CD4-positive, alpha-beta T cell (primary cell): ENCODE measurements at regions not wholly inside any gene's neighbourhood (a gene's known extent, or its start where the extent isn't known, plus 50 kb on each side); places are given as distances from the start of the nearest gene placed in this dataset.

Experiments
- ATAC-seq: fragments of 200-7000 bp; cut with Tn5 transposase; one replicate; pipeline ENCODE4 v1.10.0; 2022; ENCODE audit warnings: mild to moderate bottlenecking; ENCODE audit not compliant: poor library complexity
- CTCF ChIA-PET: fragments of 350-600 bp; sonication (Branson Sonifier 250); formaldehyde crosslinking; loops from one replicate; lab custom pipeline; 2021; ENCODE audit warnings: antibody characterized with exemption, inconsistent platforms; lab: Charles Lee
- POLR2A ChIA-PET: fragments of 350-600 bp; sonication (Branson Sonifier 250); formaldehyde crosslinking; loops from one replicate; lab custom pipeline; 2021; ENCODE audit warnings: antibody characterized with exemption, inconsistent platforms; lab: Charles Lee
- DNase-seq, 14 experiments: peaks; one replicate each; pipeline ENCODE4 v3.0.0-alpha.2; 2013 to 2020; ENCODE audit warnings: mixed read lengths in 2 of 14
- H3K27ac ChIP-seq, 2 donors: one replicate each; pipeline versions ENCODE4 v1.5.1 to v1.7.0; 2013; ENCODE audit warnings: low read length in 2 of 2, low read depth in 1 of 2, mild to moderate bottlenecking in 1 of 2
- H3K27me3 ChIP-seq, 2 experiments: 1 replicate in 1 of 2; 2 replicates in 1 of 2; pipeline versions ENCODE4 v1.6.1 to v1.7.0; 2013; ENCODE audit warnings: low read length in 2 of 2, control low read depth in 1 of 2, mild to moderate bottlenecking in 1 of 2, moderate library complexity in 1 of 2; ENCODE audit not compliant: insufficient read depth in 2 of 2, control insufficient read depth in 1 of 2
- H3K36me3 ChIP-seq: one replicate; pipeline ENCODE4 v1.6.1; 2013; ENCODE audit warnings: low read length, control low read depth; ENCODE audit not compliant: insufficient read depth
- H3K4me1 ChIP-seq: one replicate; pipeline ENCODE4 v1.6.1; 2013; ENCODE audit warnings: low read length, control low read depth; ENCODE audit not compliant: insufficient read depth
- H3K4me3 ChIP-seq: one replicate; pipeline ENCODE4 v1.5.1; 2013; ENCODE audit warnings: mild to moderate bottlenecking, low read length, moderate library complexity
- H3K9me3 ChIP-seq, 2 experiments: 1 replicate in 1 of 2; 2 replicates in 1 of 2; pipeline versions ENCODE4 v1.6.1 to v1.7.0; 2013; ENCODE audit warnings: low read length in 2 of 2, mild to moderate bottlenecking in 2 of 2, control low read depth in 1 of 2, moderate library complexity in 1 of 2; ENCODE audit not compliant: control insufficient read depth in 1 of 2, insufficient read depth in 1 of 2
- H3K27ac Mint-ChIP-seq: one replicate; pipeline ENCODE4 v1.8.0; 2020; ENCODE audit warnings: mixed read lengths
- H3K27me3 Mint-ChIP-seq: one replicate; pipeline ENCODE4 v1.8.0; 2021; ENCODE audit warnings: mixed read lengths
- H3K36me3 Mint-ChIP-seq: one replicate; pipeline ENCODE4 v1.8.0; 2021; ENCODE audit warnings: low read depth, mixed read lengths
- H3K4me1 Mint-ChIP-seq: one replicate; pipeline ENCODE4 v1.8.0; 2021; ENCODE audit warnings: low read depth, mixed read lengths
- H3K4me3 Mint-ChIP-seq: one replicate; pipeline ENCODE4 v1.8.0; 2020; ENCODE audit warnings: mild to moderate bottlenecking, mixed read lengths
- H3K9me3 Mint-ChIP-seq: one replicate; pipeline ENCODE4 v1.8.0; 2020; ENCODE audit warnings: mixed read lengths
- intact Hi-C, 2 experiments: fragments of 100-400 bp; cut with DNase I in 1 of 2; cut with micrococcal nuclease in 1 of 2; formaldehyde crosslinking; loops; one replicate each; pipeline versions ENCODE4 v1.15.1 to v1.9.0; 2023 to 2025; cut with DNase I, micrococcal nuclease
- TF ChIP-seq, protein P1 (sequence below): fragments of 200-600 bp; IDR thresholded peaks from one replicate; pipeline ENCODE4 v1.8.0; 2022; ENCODE audit warnings: antibody characterized with exemption, mild to moderate bottlenecking

- Histone ChIP-seq H3K27ac (no peak overlapping the region), H3K9me3 (peaks cover 0 to 5% of the 10 kb centered on the region in 2 experiments), H3K4me3 (no peak overlapping the region), H3K27me3 (no peaks in the 10 kb centered on the region), H3K36me3 (no peaks in the 10 kb centered on the region), H3K4me1 (no peaks in the 10 kb centered on the region)
- intact Hi-C loops: no loop called here
- no peak overlapping the region for H3K27ac Mint-ChIP-seq
- no peaks in the 10 kb centered on the region for H3K4me1 Mint-ChIP-seq
- CTCF ChIA-PET: no interaction called here
- ATAC-seq (no peak), DNase-seq (no peak)
- POLR2A ChIA-PET: no interaction called here
- no peaks in the 10 kb centered on the region for H3K27me3 Mint-ChIP-seq
- H3K9me3 Mint-ChIP-seq: peaks cover 3% of the 10 kb centered on the region
- TF ChIP-seq, protein P1, sequence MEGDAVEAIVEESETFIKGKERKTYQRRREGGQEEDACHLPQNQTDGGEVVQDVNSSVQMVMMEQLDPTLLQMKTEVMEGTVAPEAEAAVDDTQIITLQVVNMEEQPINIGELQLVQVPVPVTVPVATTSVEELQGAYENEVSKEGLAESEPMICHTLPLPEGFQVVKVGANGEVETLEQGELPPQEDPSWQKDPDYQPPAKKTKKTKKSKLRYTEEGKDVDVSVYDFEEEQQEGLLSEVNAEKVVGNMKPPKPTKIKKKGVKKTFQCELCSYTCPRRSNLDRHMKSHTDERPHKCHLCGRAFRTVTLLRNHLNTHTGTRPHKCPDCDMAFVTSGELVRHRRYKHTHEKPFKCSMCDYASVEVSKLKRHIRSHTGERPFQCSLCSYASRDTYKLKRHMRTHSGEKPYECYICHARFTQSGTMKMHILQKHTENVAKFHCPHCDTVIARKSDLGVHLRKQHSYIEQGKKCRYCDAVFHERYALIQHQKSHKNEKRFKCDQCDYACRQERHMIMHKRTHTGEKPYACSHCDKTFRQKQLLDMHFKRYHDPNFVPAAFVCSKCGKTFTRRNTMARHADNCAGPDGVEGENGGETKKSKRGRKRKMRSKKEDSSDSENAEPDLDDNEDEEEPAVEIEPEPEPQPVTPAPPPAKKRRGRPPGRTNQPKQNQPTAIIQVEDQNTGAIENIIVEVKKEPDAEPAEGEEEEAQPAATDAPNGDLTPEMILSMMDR: no peak
- H3K4me3 Mint-ChIP-seq: no peak overlapping the region
- no peaks in the 10 kb centered on the region for H3K36me3 Mint-ChIP-seq
Measured at GRCh38 chr12:125871811-125872594, 806.8 kb downstream of the AACS start.

DNA sequence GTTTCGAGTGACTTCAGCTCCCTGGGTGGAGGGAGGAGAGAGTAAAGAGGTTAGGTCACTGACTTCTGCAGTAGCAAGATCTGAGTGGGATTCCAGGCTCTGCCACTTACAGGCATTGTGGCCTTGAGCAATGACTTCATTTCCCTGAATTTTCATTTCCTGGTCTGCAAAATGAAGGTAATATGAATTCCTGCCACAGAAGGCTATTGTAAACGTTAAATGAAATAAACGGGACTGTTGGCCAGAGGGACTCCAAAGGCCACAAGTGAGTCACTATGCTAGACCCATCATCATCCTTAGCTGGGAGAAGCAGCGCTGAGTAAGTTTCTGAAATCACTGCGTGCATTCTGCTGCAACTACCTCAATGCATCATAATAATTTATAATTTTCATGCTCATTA is 807.8 kb downstream of the AACS start:
- no peak for DNase-seq
- intact Hi-C loops: no loop called here
- no peaks in the 10 kb centered on the region for H3K27me3 Mint-ChIP-seq
- Histone ChIP-seq H3K4me3 (no peak overlapping the region), H3K27me3 (no peaks in the 10 kb centered on the region), H3K36me3 (no peaks in the 10 kb centered on the region), H3K9me3 (peaks cover 0 to 5% of the 10 kb centered on the region in 2 experiments), H3K4me1 (no peaks in the 10 kb centered on the region), H3K27ac (no peak overlapping the region)
- TF ChIP-seq, protein P1: no peak
- H3K4me3 Mint-ChIP-seq: no peak overlapping the region
- no peaks in the 10 kb centered on the region for H3K36me3 Mint-ChIP-seq
- no peaks in the 10 kb centered on the region for H3K4me1 Mint-ChIP-seq
- no peak overlapping the region for H3K27ac Mint-ChIP-seq
- H3K9me3 Mint-ChIP-seq: peaks cover 3% of the 10 kb centered on the region
- ChIA-PET POLR2A (no interaction called here), CTCF (no interaction called here)
- ATAC-seq: no peak

DNA sequence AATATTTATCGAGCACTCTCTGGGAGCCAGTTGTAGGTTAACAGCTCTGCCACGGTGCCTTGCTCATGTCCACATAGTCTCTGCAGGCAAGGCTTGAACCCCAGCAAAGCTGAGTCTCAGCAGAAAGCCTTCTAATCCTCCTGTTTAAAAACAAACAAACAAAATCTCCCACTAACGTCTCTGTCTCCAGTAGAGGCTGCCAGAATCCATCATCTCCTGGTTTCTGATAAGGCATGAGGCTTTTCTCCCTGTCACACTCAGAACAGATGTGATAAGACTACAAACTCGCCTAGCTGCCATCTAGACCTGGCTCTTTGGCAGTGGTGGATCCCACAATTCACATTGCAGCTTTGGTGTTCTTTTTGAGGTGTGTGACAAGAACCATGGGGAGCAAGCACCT is 813.2 kb downstream of the AACS start:
- TF ChIP-seq, protein P1: no peak
- H3K9me3 Mint-ChIP-seq: peaks cover 3% of the 10 kb centered on the region

More for the DNA sequence above, 813.2 kb downstream of the AACS start:
- intact Hi-C loops: no loop called here
- H3K4me3 Mint-ChIP-seq: no peak overlapping the region
- no peaks in the 10 kb centered on the region for H3K36me3 Mint-ChIP-seq
- CTCF ChIA-PET: no interaction called here
- DNase-seq (no peak), ATAC-seq (no peak)
- Histone ChIP-seq H3K4me1 (no peaks in the 10 kb centered on the region), H3K27me3 (no peaks in the 10 kb centered on the region), H3K4me3 (no peak overlapping the region), H3K9me3 (peaks cover 0 to 5% of the 10 kb centered on the region in 2 experiments), H3K36me3 (no peaks in the 10 kb centered on the region), H3K27ac (no peak overlapping the region)
- H3K4me1 Mint-ChIP-seq: no peaks in the 10 kb centered on the region
- H3K27me3 Mint-ChIP-seq: no peaks in the 10 kb centered on the region
- H3K27ac Mint-ChIP-seq: no peak overlapping the region
- POLR2A ChIA-PET: no interaction called here
